Left cardiac atrium (tissue), 4 donors: ENCODE measurements at regions not wholly inside any gene's neighbourhood (a gene's known extent, or its start where the extent isn't known, plus 50 kb on each side); places are given as distances from the start of the nearest gene placed in this dataset.

Experiments
- ATAC-seq, 2 donors: fragments of 200-7000 bp; cut with Tn5 transposase; one replicate each; pipeline ENCODE4 v1.9.1; 2020; ENCODE audit warnings: mild to moderate bottlenecking in 2 of 2, moderate library complexity in 2 of 2
- DNase-seq: peaks from one replicate; pipeline ENCODE4 v3.0.0-alpha.2; 2020
- intact Hi-C, 2 donors: fragments of 100-400 bp; cut with DNase I; formaldehyde crosslinking; loops; one replicate each; pipeline versions ENCODE4 v1.14.1 to v1.15.1; 2022 to 2023
- donor health status: DM: no; HTN: yes; CAD: no.
- donor health status: DM: no; HTN: yes; CAD: no; lungs with severe emphysema.
- donor health status: DM: yes; HTN: yes; CAD: no.
- donor health status: Dilated cardiomyopathy.

GRCh38 chr10:128803790-128804189 lies 663.3 kb upstream of the MGMT start:
- intact Hi-C loops, result no loop called here
- ATAC-seq (no peak), DNase-seq (no peak)

GRCh38 chr10:128804411-128804810 lies 662.6 kb upstream of the MGMT start:
- DNase-seq (no peak), ATAC-seq (peak in 1 of 2 donors; percentile 19)
- intact Hi-C loops, result no loop called here

GRCh38 chr10:128808921-128809440 lies 658.1 kb upstream of the MGMT start:
- intact Hi-C loops, result no loop called here
- ATAC-seq (peak in 1 of 2 donors; percentile 63), DNase-seq (no peak)

- ATAC-seq (no peak), DNase-seq (no peak)
- intact Hi-C loops, result no loop called here
Observed at GRCh38 chr10:128811511-128811910, 655.5 kb upstream of the MGMT start.

GRCh38 chr10:128812000-128812399 lies 655.0 kb upstream of the MGMT start:
- no peak for ATAC-seq
- intact Hi-C loops, result no loop called here
- no peak for DNase-seq

GRCh38 chr10:128813574-128813973 lies 653.5 kb upstream of the MGMT start:
- DNase-seq (no peak), ATAC-seq (no peak)
- intact Hi-C loops, result no loop called here

GRCh38 chr10:128814024-128814423 lies 653.0 kb upstream of the MGMT start:
- no peak for DNase-seq
- no peak for ATAC-seq
- intact Hi-C loops, result no loop called here

- intact Hi-C loops, result no loop called here
- no peak for ATAC-seq
- DNase-seq, result no peak
Observed at GRCh38 chr10:128814782-128815181, 652.3 kb upstream of the MGMT start.

- DNase-seq (no peak), ATAC-seq (no peak)
- intact Hi-C loops, result no loop called here
Observed at GRCh38 chr10:128816726-128817125, 650.3 kb upstream of the MGMT start.

- DNase-seq, result no peak
- ATAC-seq, result no peak
- intact Hi-C loops, result no loop called here
Observed at GRCh38 chr10:128817636-128818035, 649.4 kb upstream of the MGMT start.

GRCh38 chr10:128820663-128821062 lies 646.4 kb upstream of the MGMT start:
- ATAC-seq (no peak), DNase-seq (no peak)
- intact Hi-C loops, result no loop called here

- ATAC-seq (no peak), DNase-seq (no peak)
- intact Hi-C loops, result no loop called here
Observed at GRCh38 chr10:128823201-128823600, 643.8 kb upstream of the MGMT start.

GRCh38 chr10:128825626-128826025 lies 641.4 kb upstream of the MGMT start:
- ATAC-seq (no peak), DNase-seq (no peak)
- intact Hi-C loops, result no loop called here

GRCh38 chr10:128833671-128834070 lies 633.4 kb upstream of the MGMT start:
- intact Hi-C loops, result no loop called here
- ATAC-seq (no peak), DNase-seq (no peak)

GRCh38 chr10:128835361-128835760 lies 631.7 kb upstream of the MGMT start:
- no peak for ATAC-seq
- intact Hi-C loops, result no loop called here
- DNase-seq, result no peak

GRCh38 chr10:128837478-128837877 lies 629.6 kb upstream of the MGMT start:
- intact Hi-C loops, result no loop called here
- no peak for ATAC-seq
- DNase-seq, result no peak

- intact Hi-C loops, result no loop called here
- DNase-seq, result no peak
- ATAC-seq, result no peak
Observed at GRCh38 chr10:128839134-128839533, 627.9 kb upstream of the MGMT start.

- DNase-seq (no peak), ATAC-seq (no peak)
- intact Hi-C loops, result no loop called here
Observed at GRCh38 chr10:128839701-128840100, 627.3 kb upstream of the MGMT start.

GRCh38 chr10:128843972-128844371 lies 623.1 kb upstream of the MGMT start:
- ATAC-seq (no peak), DNase-seq (no peak)
- intact Hi-C loops, result no loop called here

- DNase-seq (no peak), ATAC-seq (no peak)
- intact Hi-C loops, result no loop called here
Observed at GRCh38 chr10:128846927-128847326, 620.1 kb upstream of the MGMT start.

- DNase-seq (no peak), ATAC-seq (peak in 1 of 2 donors; percentile 27)
- intact Hi-C loops, result no loop called here
Observed at GRCh38 chr10:128848810-128849209, 618.2 kb upstream of the MGMT start.

- intact Hi-C loops, result loop anchor here in 1 of 2 donors (10.0 kb wide), 1 partner anchor 306 kb away; no protein-coding TSS in a partner anchor
- DNase-seq (no peak), ATAC-seq (no peak)
Observed at GRCh38 chr10:128850647-128851046, 616.4 kb upstream of the MGMT start.
